HEK293 (cell line): ENCODE measurements at regions not wholly inside any gene's neighbourhood (a gene's known extent, or its start where the extent isn't known, plus 50 kb on each side); places are given as distances from the start of the nearest gene placed in this dataset.
A peak's percentile ranks its signal among the peaks of the same experiment; 100 is the strongest.

Experiments used
- KLF16 ChIP-seq: fragments of 450-650 bp; formaldehyde crosslinking; IDR thresholded peaks from 2 replicates; pipeline ENCODE4 v1.5.1; 2017; ENCODE audit warnings: missing biosample characterization, missing genetic modification characterization
- KLF7 ChIP-seq: fragments of 450-650 bp; formaldehyde crosslinking; IDR thresholded peaks from 2 replicates; pipeline ENCODE4 v1.5.1; 2016; ENCODE audit warnings: missing biosample characterization, missing genetic modification characterization, borderline replicate concordance
- PRDM1 ChIP-seq: fragments of 450-650 bp; formaldehyde crosslinking; IDR thresholded peaks from 2 replicates; pipeline ENCODE4; 2016; ENCODE audit warnings: missing biosample characterization, missing genetic modification characterization
- REPIN1 ChIP-seq: fragments of 450-650 bp; formaldehyde crosslinking; IDR thresholded peaks from 2 replicates; pipeline ENCODE4 v1.5.1; 2017; ENCODE audit warnings: missing biosample characterization, missing genetic modification characterization, low read depth
- YY2 ChIP-seq: fragments of 450-650 bp; formaldehyde crosslinking; IDR thresholded peaks from 2 replicates; pipeline ENCODE4 v1.5.1; 2016; ENCODE audit warnings: missing biosample characterization, missing genetic modification characterization
- ZBTB21 ChIP-seq: fragments of 450-650 bp; formaldehyde crosslinking; IDR thresholded peaks from 2 replicates; pipeline ENCODE4 v1.5.1; 2017; ENCODE audit warnings: missing biosample characterization, missing genetic modification characterization
- ZFP3 ChIP-seq: fragments of 450-650 bp; formaldehyde crosslinking; IDR thresholded peaks from 2 replicates; pipeline ENCODE4 v1.5.1; 2016; ENCODE audit warnings: low read depth, missing biosample characterization, missing genetic modification characterization
- ZFP69B ChIP-seq: fragments of 450-650 bp; formaldehyde crosslinking; IDR thresholded peaks from 2 replicates; pipeline ENCODE4 v1.5.1; 2016; ENCODE audit warnings: missing biosample characterization, missing genetic modification characterization
- ZNF10 ChIP-seq: fragments of 450-650 bp; formaldehyde crosslinking; IDR thresholded peaks from 2 replicates; pipeline ENCODE4 v1.5.1; 2017; ENCODE audit warnings: missing biosample characterization, missing genetic modification characterization
- ZNF133 ChIP-seq: fragments of 450-650 bp; formaldehyde crosslinking; IDR thresholded peaks from 2 replicates; pipeline ENCODE4 v1.5.1; 2016; ENCODE audit warnings: missing biosample characterization, missing genetic modification characterization
- ZNF175 ChIP-seq: fragments of 450-650 bp; formaldehyde crosslinking; IDR thresholded peaks from 2 replicates; pipeline ENCODE4 v1.5.1; 2016; ENCODE audit warnings: missing biosample characterization, missing genetic modification characterization
- ZNF202 ChIP-seq: fragments of 450-650 bp; formaldehyde crosslinking; IDR thresholded peaks from 2 replicates; pipeline ENCODE4 v1.5.1; 2016; ENCODE audit warnings: missing biosample characterization, missing genetic modification characterization, borderline replicate concordance
- ZNF266 ChIP-seq: fragments of 450-650 bp; formaldehyde crosslinking; IDR thresholded peaks from 2 replicates; pipeline ENCODE4 v1.5.1; 2016; ENCODE audit warnings: missing biosample characterization, missing genetic modification characterization, low read depth
- ZNF274 ChIP-seq, 2 experiments: fragments of 200-500 bp in 1 of 2; fragments of 450-650 bp in 1 of 2; sonication (Bioruptor generic) in 1 of 2; formaldehyde crosslinking in 1 of 2; IDR thresholded peaks; 2 replicates each; pipeline versions ENCODE4 v1.5.1 to v1.6.1; 2014 to 2016; ENCODE audit warnings: borderline replicate concordance in 1 of 2, inconsistent platforms in 1 of 2, low read length in 1 of 2, missing biosample characterization in 1 of 2, missing genetic modification characterization in 1 of 2
- ZNF280C ChIP-seq: fragments of 450-650 bp; formaldehyde crosslinking; IDR thresholded peaks from 2 replicates; pipeline ENCODE4 v1.5.1; 2016; ENCODE audit warnings: missing biosample characterization, missing genetic modification characterization
- ZNF335 ChIP-seq: fragments of 450-650 bp; formaldehyde crosslinking; conservative IDR thresholded peaks from 2 replicates; pipeline ENCODE4 v1.5.1; 2016; ENCODE audit warnings: missing biosample characterization, missing genetic modification characterization
- ZNF354C ChIP-seq: fragments of 450-650 bp; formaldehyde crosslinking; IDR thresholded peaks from 2 replicates; pipeline ENCODE4 v1.5.1; 2016; ENCODE audit warnings: missing biosample characterization, missing genetic modification characterization, low read depth, borderline replicate concordance
- ZNF404 ChIP-seq: fragments of 450-650 bp; formaldehyde crosslinking; IDR thresholded peaks from 2 replicates; pipeline ENCODE4 v1.5.1; 2017; ENCODE audit warnings: missing biosample characterization, missing genetic modification characterization
- ZNF423 ChIP-seq: fragments of 450-650 bp; formaldehyde crosslinking; IDR thresholded peaks from 2 replicates; pipeline ENCODE4 v1.5.1; 2016; ENCODE audit warnings: missing biosample characterization, missing genetic modification characterization
- ZNF48 ChIP-seq: fragments of 450-650 bp; formaldehyde crosslinking; IDR thresholded peaks from 2 replicates; pipeline ENCODE4 v1.5.1; 2016; ENCODE audit warnings: missing biosample characterization, missing genetic modification characterization
- ZNF521 ChIP-seq: fragments of 450-650 bp; formaldehyde crosslinking; IDR thresholded peaks from 2 replicates; pipeline ENCODE4 v1.5.1; 2017; ENCODE audit warnings: missing biosample characterization, mild to moderate bottlenecking, missing genetic modification characterization
- ZNF529 ChIP-seq: fragments of 450-650 bp; formaldehyde crosslinking; IDR thresholded peaks from 2 replicates; pipeline ENCODE4 v1.5.1; 2017; ENCODE audit warnings: missing genetic modification characterization, missing biosample characterization; ENCODE audit not compliant: insufficient replicate concordance
- ZNF610 ChIP-seq: fragments of 450-650 bp; formaldehyde crosslinking; IDR thresholded peaks from 2 replicates; pipeline ENCODE4 v1.5.1; 2016; ENCODE audit warnings: missing biosample characterization, missing genetic modification characterization, borderline replicate concordance
- ZNF692 ChIP-seq: fragments of 450-650 bp; formaldehyde crosslinking; IDR thresholded peaks from 2 replicates; pipeline ENCODE4 v1.5.1; 2016; ENCODE audit warnings: missing biosample characterization, missing genetic modification characterization
- ZNF76 ChIP-seq: fragments of 450-650 bp; formaldehyde crosslinking; IDR thresholded peaks from 2 replicates; pipeline ENCODE4; 2016; ENCODE audit warnings: low read depth, missing biosample characterization, missing genetic modification characterization, borderline replicate concordance
- ZNF785 ChIP-seq: fragments of 450-650 bp; formaldehyde crosslinking; IDR thresholded peaks from 2 replicates; pipeline ENCODE4 v1.5.1; 2016; ENCODE audit warnings: missing biosample characterization, missing genetic modification characterization
- ZSCAN16 ChIP-seq: fragments of 450-650 bp; formaldehyde crosslinking; IDR thresholded peaks from 2 replicates; pipeline ENCODE4 v1.5.1; 2016; ENCODE audit warnings: missing biosample characterization, missing genetic modification characterization
- ZSCAN30 ChIP-seq: fragments of 450-650 bp; IDR thresholded peaks from 2 replicates; pipeline ENCODE4 v1.5.1; 2018; ENCODE audit warnings: missing biosample characterization, mild to moderate bottlenecking, missing genetic modification characterization, moderate library complexity
- TF ChIP-seq, protein P1 (sequence below): IDR thresholded peaks from 2 replicates; pipeline ENCODE4 v1.6.1; 2011; ENCODE audit warnings: mild to moderate bottlenecking, low read depth, low read length, borderline replicate concordance
- TF ChIP-seq, protein P2 (sequence below): fragments of 450-650 bp; formaldehyde crosslinking; IDR thresholded peaks from 2 replicates; pipeline ENCODE4 v1.5.1; 2016; ENCODE audit warnings: missing biosample characterization, missing genetic modification characterization
- TF ChIP-seq, protein P3 (sequence below): fragments of 450-650 bp; formaldehyde crosslinking; IDR thresholded peaks from 2 replicates; pipeline ENCODE4 v1.5.1; 2017; ENCODE audit warnings: missing biosample characterization, missing genetic modification characterization

- TF ChIP-seq KLF16 (tag by site-specific recombination) (no peak), ZFP69B (tag by site-specific recombination) (no peak), ZFP3 (tag by site-specific recombination) (no peak), ZNF280C (tag by site-specific recombination) (no peak), ZNF335 (tag by site-specific recombination) (no peak), ZNF76 (tag by site-specific recombination) (no peak), ZNF521 (tag by site-specific recombination) (no peak), ZNF274 (IDR thresholded peaks at IDR 0.05; ENCODE audit: low read length) (no peak), ZNF274 (tag by site-specific recombination; IDR thresholded peaks at IDR 0.05; ENCODE audit: borderline replicate concordance) (0 out of 2 replicates have a peak, but pooled peaks have one; percentile 40), YY2 (tag by site-specific recombination) (no peak), PRDM1 (tag by site-specific recombination) (no peak), REPIN1 (no peak), ZNF202 (no peak), ZNF175 (no peak), ZNF266 (tag by site-specific recombination) (no peak), ZNF354C (tag by site-specific recombination) (0 out of 2 replicates have a peak, but pooled peaks have one; percentile 6), ZNF404 (no peak), ZNF692 (tag by site-specific recombination) (no peak), ZBTB21 (tag by site-specific recombination) (no peak), KLF7 (tag by site-specific recombination) (0 out of 2 replicates have a peak, but pooled peaks have one; percentile 36), ZNF529 (tag by site-specific recombination) (no peak), ZNF610 (tag by site-specific recombination) (no peak), ZSCAN30 (tag by site-specific recombination) (no peak), ZNF48 (tag by site-specific recombination) (no peak), ZNF423 (tag by site-specific recombination) (no peak), ZSCAN16 (0 out of 2 replicates have a peak, but pooled peaks have one; percentile 12), ZNF133 (no peak), ZNF10 (tag by site-specific recombination) (no peak), ZNF785 (tag by site-specific recombination) (0 out of 2 replicates have a peak, but pooled peaks have one; percentile 53)
- TF ChIP-seq, protein P1, sequence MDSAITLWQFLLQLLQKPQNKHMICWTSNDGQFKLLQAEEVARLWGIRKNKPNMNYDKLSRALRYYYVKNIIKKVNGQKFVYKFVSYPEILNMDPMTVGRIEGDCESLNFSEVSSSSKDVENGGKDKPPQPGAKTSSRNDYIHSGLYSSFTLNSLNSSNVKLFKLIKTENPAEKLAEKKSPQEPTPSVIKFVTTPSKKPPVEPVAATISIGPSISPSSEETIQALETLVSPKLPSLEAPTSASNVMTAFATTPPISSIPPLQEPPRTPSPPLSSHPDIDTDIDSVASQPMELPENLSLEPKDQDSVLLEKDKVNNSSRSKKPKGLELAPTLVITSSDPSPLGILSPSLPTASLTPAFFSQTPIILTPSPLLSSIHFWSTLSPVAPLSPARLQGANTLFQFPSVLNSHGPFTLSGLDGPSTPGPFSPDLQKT = no peak
- TF ChIP-seq, protein P2, sequence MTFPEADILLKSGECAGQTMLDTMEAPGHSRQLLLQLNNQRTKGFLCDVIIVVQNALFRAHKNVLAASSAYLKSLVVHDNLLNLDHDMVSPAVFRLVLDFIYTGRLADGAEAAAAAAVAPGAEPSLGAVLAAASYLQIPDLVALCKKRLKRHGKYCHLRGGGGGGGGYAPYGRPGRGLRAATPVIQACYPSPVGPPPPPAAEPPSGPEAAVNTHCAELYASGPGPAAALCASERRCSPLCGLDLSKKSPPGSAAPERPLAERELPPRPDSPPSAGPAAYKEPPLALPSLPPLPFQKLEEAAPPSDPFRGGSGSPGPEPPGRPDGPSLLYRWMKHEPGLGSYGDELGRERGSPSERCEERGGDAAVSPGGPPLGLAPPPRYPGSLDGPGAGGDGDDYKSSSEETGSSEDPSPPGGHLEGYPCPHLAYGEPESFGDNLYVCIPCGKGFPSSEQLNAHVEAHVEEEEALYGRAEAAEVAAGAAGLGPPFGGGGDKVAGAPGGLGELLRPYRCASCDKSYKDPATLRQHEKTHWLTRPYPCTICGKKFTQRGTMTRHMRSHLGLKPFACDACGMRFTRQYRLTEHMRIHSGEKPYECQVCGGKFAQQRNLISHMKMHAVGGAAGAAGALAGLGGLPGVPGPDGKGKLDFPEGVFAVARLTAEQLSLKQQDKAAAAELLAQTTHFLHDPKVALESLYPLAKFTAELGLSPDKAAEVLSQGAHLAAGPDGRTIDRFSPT (tag by site-specific recombination) = no peak
- TF ChIP-seq, protein P3, sequence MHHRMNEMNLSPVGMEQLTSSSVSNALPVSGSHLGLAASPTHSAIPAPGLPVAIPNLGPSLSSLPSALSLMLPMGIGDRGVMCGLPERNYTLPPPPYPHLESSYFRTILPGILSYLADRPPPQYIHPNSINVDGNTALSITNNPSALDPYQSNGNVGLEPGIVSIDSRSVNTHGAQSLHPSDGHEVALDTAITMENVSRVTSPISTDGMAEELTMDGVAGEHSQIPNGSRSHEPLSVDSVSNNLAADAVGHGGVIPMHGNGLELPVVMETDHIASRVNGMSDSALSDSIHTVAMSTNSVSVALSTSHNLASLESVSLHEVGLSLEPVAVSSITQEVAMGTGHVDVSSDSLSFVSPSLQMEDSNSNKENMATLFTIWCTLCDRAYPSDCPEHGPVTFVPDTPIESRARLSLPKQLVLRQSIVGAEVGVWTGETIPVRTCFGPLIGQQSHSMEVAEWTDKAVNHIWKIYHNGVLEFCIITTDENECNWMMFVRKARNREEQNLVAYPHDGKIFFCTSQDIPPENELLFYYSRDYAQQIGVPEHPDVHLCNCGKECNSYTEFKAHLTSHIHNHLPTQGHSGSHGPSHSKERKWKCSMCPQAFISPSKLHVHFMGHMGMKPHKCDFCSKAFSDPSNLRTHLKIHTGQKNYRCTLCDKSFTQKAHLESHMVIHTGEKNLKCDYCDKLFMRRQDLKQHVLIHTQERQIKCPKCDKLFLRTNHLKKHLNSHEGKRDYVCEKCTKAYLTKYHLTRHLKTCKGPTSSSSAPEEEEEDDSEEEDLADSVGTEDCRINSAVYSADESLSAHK (tag by site-specific recombination) = no peak
Observed at GRCh38 chr6:19470333-19470732, 366.8 kb upstream of the ID4 start (continued).
